Neural cell (in vitro differentiated cells): ENCODE measurements at regions not wholly inside any gene's neighbourhood (a gene's known extent, or its start where the extent isn't known, plus 50 kb on each side); places are given as distances from the start of the nearest gene placed in this dataset.
A peak's percentile ranks its signal among the peaks of the same experiment; 100 is the strongest.

Source experiments
- EP300 ChIP-seq: fragments of 450-650 bp; conservative IDR thresholded peaks from 2 replicates; pipeline ENCODE4 v1.6.1; 2014; ENCODE audit warnings: antibody characterized with exemption, mild to moderate bottlenecking, moderate library complexity; ENCODE audit not compliant: poor library complexity, severe bottlenecking
- EZH2 ChIP-seq: fragments of 200-600, 300-800 bp; shearing (Covaris generic), sonication (generic); IDR thresholded peaks from 2 replicates; pipeline ENCODE4 v1.6.1; 2014; ENCODE audit warnings: antibody characterized with exemption, low read length, borderline replicate concordance, mild to moderate bottlenecking; ENCODE audit not compliant: insufficient read depth, poor library complexity, severe bottlenecking
- MXI1 ChIP-seq: fragments of 450-650 bp; conservative IDR thresholded peaks from 2 replicates; pipeline ENCODE4 v1.6.1; 2014; ENCODE audit warnings: antibody characterized with exemption, mild to moderate bottlenecking; ENCODE audit not compliant: poor library complexity, severe bottlenecking
- POLR2AphosphoS5 ChIP-seq: IDR thresholded peaks from 2 replicates; pipeline ENCODE4 v1.6.1; 2012
- RAD21 ChIP-seq: fragments of 450-650 bp; conservative IDR thresholded peaks from 2 replicates; pipeline ENCODE4 v1.6.1; 2014; ENCODE audit warnings: antibody characterized with exemption, mild to moderate bottlenecking, moderate library complexity
- REST ChIP-seq: IDR thresholded peaks from 2 replicates; pipeline ENCODE4 v1.6.1; 2012; ENCODE audit warnings: borderline replicate concordance
- SMC3 ChIP-seq: fragments of 450-650 bp; conservative IDR thresholded peaks from 2 replicates; pipeline ENCODE4 v1.6.1; 2014; ENCODE audit warnings: antibody characterized with exemption, mild to moderate bottlenecking, moderate library complexity; ENCODE audit not compliant: poor library complexity
- TAF1 ChIP-seq: IDR thresholded peaks from 2 replicates; pipeline ENCODE4 v1.6.1; 2012; ENCODE audit warnings: low read depth
- TF ChIP-seq, protein P1 (sequence below): fragments of 450-650 bp; IDR thresholded peaks from 2 replicates; pipeline ENCODE4 v1.5.1; 2014; ENCODE audit warnings: antibody characterized with exemption, mild to moderate bottlenecking, moderate library complexity; ENCODE audit not compliant: poor library complexity, severe bottlenecking

- no peak for TF ChIP-seq REST
- TF ChIP-seq, protein P1, sequence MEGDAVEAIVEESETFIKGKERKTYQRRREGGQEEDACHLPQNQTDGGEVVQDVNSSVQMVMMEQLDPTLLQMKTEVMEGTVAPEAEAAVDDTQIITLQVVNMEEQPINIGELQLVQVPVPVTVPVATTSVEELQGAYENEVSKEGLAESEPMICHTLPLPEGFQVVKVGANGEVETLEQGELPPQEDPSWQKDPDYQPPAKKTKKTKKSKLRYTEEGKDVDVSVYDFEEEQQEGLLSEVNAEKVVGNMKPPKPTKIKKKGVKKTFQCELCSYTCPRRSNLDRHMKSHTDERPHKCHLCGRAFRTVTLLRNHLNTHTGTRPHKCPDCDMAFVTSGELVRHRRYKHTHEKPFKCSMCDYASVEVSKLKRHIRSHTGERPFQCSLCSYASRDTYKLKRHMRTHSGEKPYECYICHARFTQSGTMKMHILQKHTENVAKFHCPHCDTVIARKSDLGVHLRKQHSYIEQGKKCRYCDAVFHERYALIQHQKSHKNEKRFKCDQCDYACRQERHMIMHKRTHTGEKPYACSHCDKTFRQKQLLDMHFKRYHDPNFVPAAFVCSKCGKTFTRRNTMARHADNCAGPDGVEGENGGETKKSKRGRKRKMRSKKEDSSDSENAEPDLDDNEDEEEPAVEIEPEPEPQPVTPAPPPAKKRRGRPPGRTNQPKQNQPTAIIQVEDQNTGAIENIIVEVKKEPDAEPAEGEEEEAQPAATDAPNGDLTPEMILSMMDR: peak; percentile 55
- TF ChIP-seq SMC3: peak; percentile 63
- no peak for TF ChIP-seq POLR2AphosphoS5
- peak; percentile 39 for TF ChIP-seq RAD21
- no peak for TF ChIP-seq EP300
- TF ChIP-seq EZH2: no peak
- no peak for TF ChIP-seq TAF1
- TF ChIP-seq MXI1: no peak
Measured at GRCh38 chr3:82133070-82133606, 371.7 kb upstream of the GBE1 start.
